ENCODE measurements at regions not wholly inside any gene's neighbourhood (a gene's known extent, or its start where the extent isn't known, plus 50 kb on each side); places are given as distances from the start of the nearest gene placed in this dataset.

DNA sequence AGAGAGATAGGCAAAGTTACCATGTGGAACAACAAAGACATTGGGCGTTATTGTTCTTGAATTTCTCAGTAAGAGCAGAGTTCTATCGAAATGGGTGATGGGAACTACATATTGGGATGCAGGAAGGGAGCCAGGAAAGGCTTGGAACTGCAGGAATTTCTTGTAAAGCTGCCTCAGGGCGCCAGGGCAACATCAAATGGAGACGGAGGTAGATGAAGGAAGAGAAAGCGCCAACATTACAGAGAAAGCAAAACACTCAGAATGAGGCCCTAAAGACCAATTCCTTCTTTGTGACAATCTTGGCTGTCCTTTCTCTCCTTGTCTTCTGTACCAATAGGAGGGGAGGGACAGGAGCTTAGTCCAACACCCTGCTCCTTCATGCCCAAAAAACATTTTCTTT is 148.4 kb downstream of the RPAP3 start (continued):
- TF ChIP-seq, protein P1, sequence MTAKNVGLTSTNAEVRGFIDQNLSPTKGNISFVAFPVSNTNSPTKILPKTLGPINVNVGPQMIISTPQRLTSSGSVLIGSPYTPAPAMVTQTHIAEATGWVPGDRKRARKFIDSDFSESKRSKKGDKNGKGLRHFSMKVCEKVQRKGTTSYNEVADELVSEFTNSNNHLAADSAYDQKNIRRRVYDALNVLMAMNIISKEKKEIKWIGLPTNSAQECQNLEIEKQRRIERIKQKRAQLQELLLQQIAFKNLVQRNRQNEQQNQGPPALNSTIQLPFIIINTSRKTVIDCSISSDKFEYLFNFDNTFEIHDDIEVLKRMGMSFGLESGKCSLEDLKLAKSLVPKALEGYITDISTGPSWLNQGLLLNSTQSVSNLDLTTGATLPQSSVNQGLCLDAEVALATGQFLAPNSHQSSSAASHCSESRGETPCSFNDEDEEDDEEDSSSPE (CRISPR knock-in tag; IDR thresholded peaks at IDR 0.05), result no peak
- TF ChIP-seq, protein P2, sequence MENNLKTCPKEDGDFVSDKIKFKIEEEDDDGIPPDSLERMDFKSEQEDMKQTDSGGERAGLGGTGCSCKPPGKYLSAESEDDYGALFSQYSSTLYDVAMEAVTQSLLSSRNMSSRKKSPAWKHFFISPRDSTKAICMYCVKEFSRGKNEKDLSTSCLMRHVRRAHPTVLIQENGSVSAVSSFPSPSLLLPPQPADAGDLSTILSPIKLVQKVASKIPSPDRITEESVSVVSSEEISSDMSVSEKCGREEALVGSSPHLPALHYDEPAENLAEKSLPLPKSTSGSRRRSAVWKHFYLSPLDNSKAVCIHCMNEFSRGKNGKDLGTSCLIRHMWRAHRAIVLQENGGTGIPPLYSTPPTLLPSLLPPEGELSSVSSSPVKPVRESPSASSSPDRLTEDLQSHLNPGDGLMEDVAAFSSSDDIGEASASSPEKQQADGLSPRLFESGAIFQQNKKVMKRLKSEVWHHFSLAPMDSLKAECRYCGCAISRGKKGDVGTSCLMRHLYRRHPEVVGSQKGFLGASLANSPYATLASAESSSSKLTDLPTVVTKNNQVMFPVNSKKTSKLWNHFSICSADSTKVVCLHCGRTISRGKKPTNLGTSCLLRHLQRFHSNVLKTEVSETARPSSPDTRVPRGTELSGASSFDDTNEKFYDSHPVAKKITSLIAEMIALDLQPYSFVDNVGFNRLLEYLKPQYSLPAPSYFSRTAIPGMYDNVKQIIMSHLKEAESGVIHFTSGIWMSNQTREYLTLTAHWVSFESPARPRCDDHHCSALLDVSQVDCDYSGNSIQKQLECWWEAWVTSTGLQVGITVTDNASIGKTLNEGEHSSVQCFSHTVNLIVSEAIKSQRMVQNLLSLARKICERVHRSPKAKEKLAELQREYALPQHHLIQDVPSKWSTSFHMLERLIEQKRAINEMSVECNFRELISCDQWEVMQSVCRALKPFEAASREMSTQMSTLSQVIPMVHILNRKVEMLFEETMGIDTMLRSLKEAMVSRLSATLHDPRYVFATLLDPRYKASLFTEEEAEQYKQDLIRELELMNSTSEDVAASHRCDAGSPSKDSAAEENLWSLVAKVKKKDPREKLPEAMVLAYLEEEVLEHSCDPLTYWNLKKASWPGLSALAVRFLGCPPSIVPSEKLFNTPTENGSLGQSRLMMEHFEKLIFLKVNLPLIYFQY (CRISPR knock-in tag; IDR thresholded peaks at IDR 0.05; ENCODE audit: borderline replicate concordance), result no peak
- TF ChIP-seq, protein P3, sequence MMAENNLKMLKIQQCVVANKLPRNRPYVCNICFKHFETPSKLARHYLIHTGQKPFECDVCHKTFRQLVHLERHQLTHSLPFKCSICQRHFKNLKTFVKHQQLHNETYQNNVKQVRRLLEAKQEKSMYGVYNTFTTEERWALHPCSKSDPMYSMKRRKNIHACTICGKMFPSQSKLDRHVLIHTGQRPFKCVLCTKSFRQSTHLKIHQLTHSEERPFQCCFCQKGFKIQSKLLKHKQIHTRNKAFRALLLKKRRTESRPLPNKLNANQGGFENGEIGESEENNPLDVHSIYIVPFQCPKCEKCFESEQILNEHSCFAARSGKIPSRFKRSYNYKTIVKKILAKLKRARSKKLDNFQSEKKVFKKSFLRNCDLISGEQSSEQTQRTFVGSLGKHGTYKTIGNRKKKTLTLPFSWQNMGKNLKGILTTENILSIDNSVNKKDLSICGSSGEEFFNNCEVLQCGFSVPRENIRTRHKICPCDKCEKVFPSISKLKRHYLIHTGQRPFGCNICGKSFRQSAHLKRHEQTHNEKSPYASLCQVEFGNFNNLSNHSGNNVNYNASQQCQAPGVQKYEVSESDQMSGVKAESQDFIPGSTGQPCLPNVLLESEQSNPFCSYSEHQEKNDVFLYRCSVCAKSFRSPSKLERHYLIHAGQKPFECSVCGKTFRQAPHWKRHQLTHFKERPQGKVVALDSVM (CRISPR knock-in tag; IDR thresholded peaks at IDR 0.05), result no peak

DNA sequence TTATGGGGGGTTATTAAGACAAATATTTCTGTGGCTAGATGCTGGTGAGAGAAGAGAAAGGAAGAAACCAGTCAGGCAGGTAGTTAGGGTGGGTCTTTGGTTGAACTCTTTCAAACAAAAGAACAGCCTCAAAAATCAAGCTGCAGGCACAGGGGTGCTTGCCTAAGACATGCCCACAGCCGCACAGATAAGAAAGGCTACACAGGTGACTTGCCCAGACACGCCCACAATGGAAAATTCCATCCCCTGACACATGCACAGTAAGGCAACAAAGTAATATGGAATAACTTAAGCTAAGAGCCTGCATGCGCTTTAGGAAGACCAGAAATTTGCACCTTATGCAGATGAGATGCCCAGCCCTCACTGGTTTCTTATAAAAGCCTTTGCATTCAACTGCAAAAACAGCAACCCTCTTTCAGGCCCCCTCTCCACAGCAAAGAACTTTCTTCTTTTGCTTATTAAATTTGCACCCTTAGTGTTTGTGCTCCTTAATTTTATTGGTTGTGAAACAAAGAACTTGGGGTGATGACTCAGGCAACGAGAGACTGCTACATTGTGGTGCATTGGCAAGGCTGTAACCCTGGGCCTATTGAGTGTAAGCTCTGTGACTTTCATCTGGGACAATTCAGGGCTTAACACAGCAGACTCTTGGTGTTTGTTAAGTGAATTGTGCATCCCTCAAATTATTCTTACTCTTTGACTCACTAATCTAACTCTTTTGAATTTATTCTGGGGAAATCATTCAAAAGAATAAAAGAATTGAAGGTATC is 149.4 kb downstream of the RPAP3 start:
- CTCF ChIA-PET (ENCODE audit: low intra/inter-chr PET ratio, low total read pairs), result no interaction called here
- H3K27ac ChIP-seq (ENCODE audit: extremely low read length, insufficient read depth, low read length), result no peak overlapping the region
- no peaks in the 10 kb centered on the region for H4K20me1 ChIP-seq (ENCODE audit: insufficient read depth, low read length)
- no peaks in the 10 kb centered on the region for H3K79me2 ChIP-seq (ENCODE audit: insufficient read depth, low read length)
- no peaks in the 10 kb centered on the region for H3K4me1 ChIP-seq (ENCODE audit: insufficient read depth, low read length)
- no peaks in the 10 kb centered on the region for H3K36me3 ChIP-seq (replicated peaks in 1 of 2; ENCODE audit: control insufficient read depth in 1 of 2, insufficient read depth in 2 of 2, low read length in 2 of 2)
- WGBS (ENCODE audit: low lambda C conversion rate), result 17% methylated on average over 4 of the region's 4 CpGs
- in situ Hi-C loops (cut with HindIII; ENCODE audit: extremely low pct_ligation_motif_present, low pct_unique_long_range_greater_than_20kb), result no loop called here
- intact Hi-C loops (cut with micrococcal nuclease; ENCODE audit: unreplicated experiment), result no loop called here
- no peak for DNase-seq (ENCODE audit: low spot score)
- FAIRE-seq, result no peak
- no TSS peak for BruUV-seq (replicated peaks)
- H3K27me3 ChIP-seq (ENCODE audit: control insufficient read depth in 1 of 2, insufficient read depth in 2 of 2, low read length in 2 of 2), result no peaks in the 10 kb centered on the region; a peak in 1 of 5 replicates
- no peak overlapping the region for H3K9ac ChIP-seq (ENCODE audit: insufficient read depth, low read depth, low read length)
- ATAC-seq, result no peak
- POLR2A ChIA-PET, result no interaction called here
- no peak overlapping the region for H3K4me3 ChIP-seq (replicated peaks in 1 of 3; ENCODE audit: insufficient read depth in 1 of 3, low read depth in 2 of 3, low read length in 3 of 3)
- H3K4me2 ChIP-seq (ENCODE audit: low read depth, low read length), result no peak overlapping the region
- H2AFZ ChIP-seq (ENCODE audit: low read length), result no peak overlapping the region
- peaks cover 32% of the 10 kb centered on the region for H3K9me3 ChIP-seq (ENCODE audit: low read length)
- TF ChIP-seq, protein P4, sequence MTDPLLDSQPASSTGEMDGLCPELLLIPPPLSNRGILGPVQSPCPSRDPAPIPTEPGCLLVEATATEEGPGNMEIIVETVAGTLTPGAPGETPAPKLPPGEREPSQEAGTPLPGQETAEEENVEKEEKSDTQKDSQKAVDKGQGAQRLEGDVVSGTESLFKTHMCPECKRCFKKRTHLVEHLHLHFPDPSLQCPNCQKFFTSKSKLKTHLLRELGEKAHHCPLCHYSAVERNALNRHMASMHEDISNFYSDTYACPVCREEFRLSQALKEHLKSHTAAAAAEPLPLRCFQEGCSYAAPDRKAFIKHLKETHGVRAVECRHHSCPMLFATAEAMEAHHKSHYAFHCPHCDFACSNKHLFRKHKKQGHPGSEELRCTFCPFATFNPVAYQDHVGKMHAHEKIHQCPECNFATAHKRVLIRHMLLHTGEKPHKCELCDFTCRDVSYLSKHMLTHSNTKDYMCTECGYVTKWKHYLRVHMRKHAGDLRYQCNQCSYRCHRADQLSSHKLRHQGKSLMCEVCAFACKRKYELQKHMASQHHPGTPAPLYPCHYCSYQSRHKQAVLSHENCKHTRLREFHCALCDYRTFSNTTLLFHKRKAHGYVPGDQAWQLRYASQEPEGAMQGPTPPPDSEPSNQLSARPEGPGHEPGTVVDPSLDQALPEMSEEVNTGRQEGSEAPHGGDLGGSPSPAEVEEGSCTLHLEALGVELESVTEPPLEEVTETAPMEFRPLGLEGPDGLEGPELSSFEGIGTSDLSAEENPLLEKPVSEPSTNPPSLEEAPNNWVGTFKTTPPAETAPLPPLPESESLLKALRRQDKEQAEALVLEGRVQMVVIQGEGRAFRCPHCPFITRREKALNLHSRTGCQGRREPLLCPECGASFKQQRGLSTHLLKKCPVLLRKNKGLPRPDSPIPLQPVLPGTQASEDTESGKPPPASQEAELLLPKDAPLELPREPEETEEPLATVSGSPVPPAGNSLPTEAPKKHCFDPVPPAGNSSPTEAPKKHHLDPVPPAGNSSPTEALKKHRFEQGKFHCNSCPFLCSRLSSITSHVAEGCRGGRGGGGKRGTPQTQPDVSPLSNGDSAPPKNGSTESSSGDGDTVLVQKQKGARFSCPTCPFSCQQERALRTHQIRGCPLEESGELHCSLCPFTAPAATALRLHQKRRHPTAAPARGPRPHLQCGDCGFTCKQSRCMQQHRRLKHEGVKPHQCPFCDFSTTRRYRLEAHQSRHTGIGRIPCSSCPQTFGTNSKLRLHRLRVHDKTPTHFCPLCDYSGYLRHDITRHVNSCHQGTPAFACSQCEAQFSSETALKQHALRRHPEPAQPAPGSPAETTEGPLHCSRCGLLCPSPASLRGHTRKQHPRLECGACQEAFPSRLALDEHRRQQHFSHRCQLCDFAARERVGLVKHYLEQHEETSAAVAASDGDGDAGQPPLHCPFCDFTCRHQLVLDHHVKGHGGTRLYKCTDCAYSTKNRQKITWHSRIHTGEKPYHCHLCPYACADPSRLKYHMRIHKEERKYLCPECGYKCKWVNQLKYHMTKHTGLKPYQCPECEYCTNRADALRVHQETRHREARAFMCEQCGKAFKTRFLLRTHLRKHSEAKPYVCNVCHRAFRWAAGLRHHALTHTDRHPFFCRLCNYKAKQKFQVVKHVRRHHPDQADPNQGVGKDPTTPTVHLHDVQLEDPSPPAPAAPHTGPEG (CRISPR knock-in tag; IDR thresholded peaks at IDR 0.05), result no peak
- TF ChIP-seq, protein P5, sequence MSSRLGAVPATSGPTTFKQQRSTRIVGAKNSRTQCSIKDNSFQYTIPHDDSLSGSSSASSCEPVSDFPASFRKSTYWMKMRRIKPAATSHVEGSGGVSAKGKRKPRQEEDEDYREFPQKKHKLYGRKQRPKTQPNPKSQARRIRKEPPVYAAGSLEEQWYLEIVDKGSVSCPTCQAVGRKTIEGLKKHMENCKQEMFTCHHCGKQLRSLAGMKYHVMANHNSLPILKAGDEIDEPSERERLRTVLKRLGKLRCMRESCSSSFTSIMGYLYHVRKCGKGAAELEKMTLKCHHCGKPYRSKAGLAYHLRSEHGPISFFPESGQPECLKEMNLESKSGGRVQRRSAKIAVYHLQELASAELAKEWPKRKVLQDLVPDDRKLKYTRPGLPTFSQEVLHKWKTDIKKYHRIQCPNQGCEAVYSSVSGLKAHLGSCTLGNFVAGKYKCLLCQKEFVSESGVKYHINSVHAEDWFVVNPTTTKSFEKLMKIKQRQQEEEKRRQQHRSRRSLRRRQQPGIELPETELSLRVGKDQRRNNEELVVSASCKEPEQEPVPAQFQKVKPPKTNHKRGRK (CRISPR knock-in tag; IDR thresholded peaks at IDR 0.05), result no peak

Data from HepG2 (cell line).